ENCODE measurements at regions not wholly inside any gene's neighbourhood (a gene's known extent, or its start where the extent isn't known, plus 50 kb on each side); places are given as distances from the start of the nearest gene placed in this dataset.

DNA sequence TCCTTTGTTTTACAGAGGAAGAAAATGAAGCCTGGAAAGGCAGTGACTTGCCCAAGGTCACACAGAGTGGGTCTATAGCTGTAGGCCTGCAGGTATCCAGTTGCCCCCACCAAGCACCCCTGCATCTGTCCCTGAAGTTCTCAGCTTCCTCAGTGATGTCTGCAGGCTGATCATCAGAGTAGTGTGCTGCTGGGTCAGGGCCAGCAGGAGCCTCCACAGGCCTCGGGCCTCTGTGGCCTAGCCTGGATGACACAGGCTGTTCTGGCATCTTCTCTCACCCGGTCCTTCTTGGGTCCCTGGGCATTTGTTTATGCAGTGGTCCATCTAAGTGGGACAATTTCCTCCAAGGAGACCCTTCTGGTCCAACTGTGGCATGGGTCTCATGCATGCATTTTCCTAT lies 74.8 kb upstream of the E2F8 start:
- no peak overlapping the region for H3K4me3 ChIP-seq (ENCODE audit: low read length)
- H3K27me3 ChIP-seq (ENCODE audit: low read length) = no peaks in the 10 kb centered on the region
- no peaks in the 10 kb centered on the region for H3K36me3 ChIP-seq (ENCODE audit: insufficient read depth, low read length)
- H4K20me1 ChIP-seq (ENCODE audit: insufficient read depth, low read depth, low read length) = no peaks in the 10 kb centered on the region
- no peak overlapping the region for H2AFZ ChIP-seq (ENCODE audit: low read length)
- H3K9ac ChIP-seq (ENCODE audit: low read length) = no peak overlapping the region
- no peaks in the 10 kb centered on the region; the same call in 1 of the 2 replicates for H3K4me1 ChIP-seq (ENCODE audit: low read length)
- no peak overlapping the region for H3K27ac ChIP-seq (ENCODE audit: low read length)
- H3K9me2 ChIP-seq (replicated peaks; ENCODE audit: insufficient read depth, low read length) = no peaks in the 10 kb centered on the region
- H3K9me3 ChIP-seq (ENCODE audit: low read length) = no peaks in the 10 kb centered on the region
- no peak for DNase-seq
- H3K79me2 ChIP-seq (ENCODE audit: low read length) = no peaks in the 10 kb centered on the region
- H3K4me2 ChIP-seq (ENCODE audit: low read depth, low read length, poor library complexity, severe bottlenecking) = no peak overlapping the region

DNA sequence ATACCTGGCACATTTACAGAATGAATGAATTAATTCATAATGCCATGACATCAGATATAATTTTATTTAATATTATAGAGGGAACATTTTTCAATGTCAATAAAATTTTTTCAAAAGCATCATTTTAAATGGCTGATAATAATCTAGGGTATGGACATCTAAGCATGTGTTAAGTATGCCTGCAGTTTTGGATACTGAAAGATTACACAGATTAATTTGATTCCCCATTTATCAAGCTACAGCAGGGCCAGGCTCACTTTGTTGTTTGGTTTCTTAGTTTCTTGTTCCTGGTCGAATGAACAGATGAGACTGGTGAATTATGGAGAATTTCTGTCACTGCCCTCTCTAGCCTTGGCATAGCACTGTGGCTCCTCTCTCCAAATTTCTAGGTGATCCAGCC lies 72.4 kb upstream of the E2F8 start:
- Histone ChIP-seq H3K4me2 (ENCODE audit: low read depth, low read length, poor library complexity, severe bottlenecking) (no peak overlapping the region), H3K9me2 (replicated peaks; ENCODE audit: insufficient read depth, low read length) (no peaks in the 10 kb centered on the region), H3K9me3 (ENCODE audit: low read length) (no peaks in the 10 kb centered on the region), H3K4me1 (ENCODE audit: low read length) (no peaks in the 10 kb centered on the region), H3K36me3 (ENCODE audit: insufficient read depth, low read length) (no peaks in the 10 kb centered on the region), H3K27ac (ENCODE audit: low read length) (no peak overlapping the region), H3K4me3 (ENCODE audit: low read length) (no peak overlapping the region), H3K27me3 (ENCODE audit: low read length) (no peaks in the 10 kb centered on the region), H4K20me1 (ENCODE audit: insufficient read depth, low read depth, low read length) (no peaks in the 10 kb centered on the region), H2AFZ (ENCODE audit: low read length) (no peak overlapping the region), H3K9ac (ENCODE audit: low read length) (no peak overlapping the region), H3K79me2 (ENCODE audit: low read length) (no peaks in the 10 kb centered on the region)
- DNase-seq = no peak

DNA sequence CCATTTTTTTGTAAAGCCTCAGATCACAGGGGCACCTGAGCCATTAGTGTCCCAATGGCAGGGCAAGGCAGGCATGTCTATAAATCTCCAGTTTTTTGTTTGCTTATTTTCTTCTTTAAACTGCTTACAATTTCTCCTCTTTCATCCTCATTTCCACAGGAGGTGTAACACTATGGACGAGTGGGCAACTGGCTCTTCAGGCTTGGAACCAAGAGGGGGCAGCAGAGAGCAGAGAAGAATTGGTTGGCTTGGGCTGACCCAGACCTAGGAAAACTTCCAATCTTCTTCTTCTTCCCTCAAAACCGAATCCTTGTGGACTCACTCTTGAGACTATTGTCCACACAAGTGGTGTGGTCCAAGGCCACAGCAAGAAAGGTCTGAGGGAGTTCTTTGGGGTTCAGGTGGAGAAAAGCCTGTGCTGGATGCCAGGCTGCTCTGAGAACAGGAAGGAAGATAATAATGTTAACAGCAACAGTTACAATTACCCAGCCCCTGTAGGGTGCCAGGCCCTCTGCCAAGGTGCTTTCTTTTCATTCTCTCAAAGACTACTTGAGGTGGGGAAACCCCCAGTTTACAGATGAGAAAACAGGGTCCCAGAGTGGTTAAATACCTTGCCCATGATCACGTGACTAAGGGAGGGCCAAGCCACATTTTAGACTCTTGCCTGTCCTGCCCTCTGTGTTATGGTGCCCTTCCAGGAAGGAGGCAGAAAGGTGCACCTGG lies 70.7 kb upstream of the E2F8 start:
- H3K4me3 ChIP-seq (ENCODE audit: low read length) = no peak overlapping the region
- H4K20me1 ChIP-seq (ENCODE audit: insufficient read depth, low read depth, low read length) = no peaks in the 10 kb centered on the region
- H3K27me3 ChIP-seq (ENCODE audit: low read length) = no peaks in the 10 kb centered on the region
- no peak overlapping the region for H3K4me2 ChIP-seq (ENCODE audit: low read depth, low read length, poor library complexity, severe bottlenecking)
- DNase-seq = peak; percentile 78
- H3K4me1 ChIP-seq (ENCODE audit: low read length) = peaks cover 6% of the 10 kb centered on the region
- H3K27ac ChIP-seq (ENCODE audit: low read length) = no peak overlapping the region
- H2AFZ ChIP-seq (ENCODE audit: low read length) = no peak overlapping the region
- no peaks in the 10 kb centered on the region for H3K36me3 ChIP-seq (ENCODE audit: insufficient read depth, low read length)
- no peaks in the 10 kb centered on the region for H3K79me2 ChIP-seq (ENCODE audit: low read length)
- no peaks in the 10 kb centered on the region for H3K9me2 ChIP-seq (replicated peaks; ENCODE audit: insufficient read depth, low read length)
- no peaks in the 10 kb centered on the region for H3K9me3 ChIP-seq (ENCODE audit: low read length)
- no peak overlapping the region for H3K9ac ChIP-seq (ENCODE audit: low read length)

DNA sequence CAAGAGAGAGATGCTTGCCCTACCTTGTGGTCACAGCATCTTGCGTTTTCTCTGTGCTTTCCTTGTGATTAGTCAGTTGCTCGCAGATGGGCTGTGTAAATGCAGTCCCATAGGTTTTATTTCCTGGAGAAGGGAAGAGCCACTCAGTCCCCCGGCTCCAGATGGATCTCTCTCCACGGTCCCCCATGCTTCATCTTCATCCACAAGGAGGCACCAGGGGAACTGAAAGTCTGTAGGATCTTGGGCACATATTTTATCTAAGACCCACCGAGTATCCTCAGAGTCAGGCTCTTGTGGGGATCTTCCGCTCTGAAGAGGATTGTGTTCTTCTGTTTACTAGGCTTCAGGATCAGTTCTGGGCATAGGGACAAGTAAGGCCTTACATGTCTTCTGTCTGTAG lies 66.8 kb upstream of the E2F8 start:
- Histone ChIP-seq H3K9ac (ENCODE audit: low read length) (no peak overlapping the region), H2AFZ (ENCODE audit: low read length) (no peak overlapping the region), H3K4me2 (ENCODE audit: low read depth, low read length, poor library complexity, severe bottlenecking) (no peak overlapping the region), H3K36me3 (ENCODE audit: insufficient read depth, low read length) (no peaks in the 10 kb centered on the region), H4K20me1 (ENCODE audit: insufficient read depth, low read depth, low read length) (no peaks in the 10 kb centered on the region), H3K79me2 (ENCODE audit: low read length) (no peaks in the 10 kb centered on the region), H3K27me3 (ENCODE audit: low read length) (no peaks in the 10 kb centered on the region), H3K9me2 (replicated peaks; ENCODE audit: insufficient read depth, low read length) (no peaks in the 10 kb centered on the region), H3K4me3 (ENCODE audit: low read length) (no peak overlapping the region), H3K27ac (ENCODE audit: low read length) (no peak overlapping the region), H3K9me3 (ENCODE audit: low read length) (no peaks in the 10 kb centered on the region), H3K4me1 (ENCODE audit: low read length) (peaks cover 6% of the 10 kb centered on the region)
- DNase-seq = no peak

DNA sequence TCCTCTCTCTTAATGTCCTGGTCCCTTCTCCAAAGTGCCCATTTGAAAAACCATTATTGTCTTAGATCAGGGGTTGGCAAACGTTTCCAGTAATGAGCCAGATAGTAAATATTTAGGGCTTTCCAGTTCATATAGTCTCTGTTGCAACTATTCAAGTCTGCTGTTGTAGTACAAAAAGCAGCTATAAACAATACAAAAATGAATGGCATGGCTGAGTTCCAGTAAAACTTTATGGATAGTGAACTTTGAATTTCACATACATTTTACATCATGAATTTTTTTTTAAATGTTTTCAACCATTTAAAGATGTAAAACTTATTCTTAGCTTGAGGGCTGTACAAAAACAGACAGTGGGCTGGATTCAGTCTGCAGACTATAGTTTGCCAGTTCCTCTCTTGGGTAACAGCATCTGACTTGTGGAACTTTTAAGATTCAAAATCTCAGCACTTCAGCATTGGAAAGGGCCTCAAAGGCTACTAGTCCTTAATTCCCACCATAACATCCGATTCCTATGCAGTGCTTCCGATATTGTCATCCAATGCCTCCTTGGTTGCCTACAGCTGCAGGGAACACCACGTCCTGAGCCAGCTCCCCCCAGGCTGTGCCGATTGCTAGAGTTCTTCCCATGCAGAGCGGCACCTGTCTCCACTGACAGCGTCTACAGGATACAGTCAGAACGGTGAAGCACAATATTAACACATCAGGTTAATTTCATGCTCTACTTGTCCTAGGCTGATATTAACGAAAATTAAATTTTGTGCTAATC lies 65.6 kb upstream of the E2F8 start:
- H3K4me3 ChIP-seq (ENCODE audit: low read length) = no peak overlapping the region
- DNase-seq = no peak
- no peak overlapping the region for H3K27ac ChIP-seq (ENCODE audit: low read length)
- H3K9me3 ChIP-seq (ENCODE audit: low read length) = no peaks in the 10 kb centered on the region
- H3K36me3 ChIP-seq (ENCODE audit: insufficient read depth, low read length) = no peaks in the 10 kb centered on the region
- H3K4me2 ChIP-seq (ENCODE audit: low read depth, low read length, poor library complexity, severe bottlenecking) = no peak overlapping the region
- no peaks in the 10 kb centered on the region for H3K9me2 ChIP-seq (replicated peaks; ENCODE audit: insufficient read depth, low read length)
- H3K27me3 ChIP-seq (ENCODE audit: low read length) = no peaks in the 10 kb centered on the region
- H2AFZ ChIP-seq (ENCODE audit: low read length) = no peak overlapping the region
- no peaks in the 10 kb centered on the region for H4K20me1 ChIP-seq (ENCODE audit: insufficient read depth, low read depth, low read length)
- H3K9ac ChIP-seq (ENCODE audit: low read length) = no peak overlapping the region
- H3K4me1 ChIP-seq (ENCODE audit: low read length) = peaks cover 6% of the 10 kb centered on the region
- no peaks in the 10 kb centered on the region for H3K79me2 ChIP-seq (ENCODE audit: low read length)

DNA sequence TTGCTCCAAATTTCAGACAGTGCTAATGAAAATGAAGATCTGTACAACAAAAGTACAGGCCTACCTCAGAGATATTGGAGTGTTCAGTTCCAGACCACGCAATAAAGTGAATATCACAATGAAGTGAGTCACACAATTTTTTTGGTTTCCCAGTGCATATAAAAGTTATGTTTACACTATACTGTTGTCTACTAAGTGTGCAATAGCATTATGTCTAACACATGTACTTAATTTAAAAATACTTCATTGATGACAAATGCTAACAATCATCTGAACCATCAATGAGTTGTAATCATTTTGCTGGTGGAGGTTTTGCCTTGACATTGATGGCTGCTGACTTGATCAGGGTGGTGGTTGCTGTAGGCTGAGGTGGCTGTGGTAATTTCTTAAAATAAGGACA lies 60.6 kb upstream of the E2F8 start:
- Histone ChIP-seq H3K36me3 (ENCODE audit: insufficient read depth, low read length) (no peaks in the 10 kb centered on the region), H3K9ac (ENCODE audit: low read length) (no peak overlapping the region), H3K79me2 (ENCODE audit: low read length) (no peaks in the 10 kb centered on the region), H3K27me3 (ENCODE audit: low read length) (no peaks in the 10 kb centered on the region), H3K9me2 (replicated peaks; ENCODE audit: insufficient read depth, low read length) (no peaks in the 10 kb centered on the region), H2AFZ (ENCODE audit: low read length) (no peak overlapping the region), H3K4me1 (ENCODE audit: low read length) (no peaks in the 10 kb centered on the region), H3K27ac (ENCODE audit: low read length) (no peak overlapping the region), H3K4me3 (ENCODE audit: low read length) (no peak overlapping the region), H3K9me3 (ENCODE audit: low read length) (no peaks in the 10 kb centered on the region), H4K20me1 (ENCODE audit: insufficient read depth, low read depth, low read length) (no peaks in the 10 kb centered on the region), H3K4me2 (ENCODE audit: low read depth, low read length, poor library complexity, severe bottlenecking) (no peak overlapping the region)
- no peak for DNase-seq

DNA sequence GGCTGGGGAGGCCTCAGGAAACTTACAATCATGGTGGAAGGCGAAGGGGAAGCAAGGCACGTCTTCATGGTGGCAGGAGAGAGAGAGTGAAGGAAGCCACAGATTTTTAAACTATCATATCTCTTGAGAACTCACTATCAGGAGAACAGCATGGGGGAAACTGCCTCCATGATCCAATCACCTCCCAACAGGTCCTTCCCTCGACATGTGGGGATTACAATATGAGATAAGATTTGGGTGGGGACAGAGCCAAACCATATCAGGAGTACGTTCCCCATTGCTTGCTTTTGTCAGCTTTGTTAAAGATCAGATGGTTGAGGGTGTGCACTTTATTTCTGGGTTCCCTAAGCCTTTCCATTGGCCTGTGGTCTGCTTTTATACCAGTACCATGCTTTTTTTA lies 53.7 kb upstream of the E2F8 start:
- Histone ChIP-seq H2AFZ (ENCODE audit: low read length) (no peak overlapping the region), H3K27me3 (ENCODE audit: low read length) (no peaks in the 10 kb centered on the region)

DNA sequence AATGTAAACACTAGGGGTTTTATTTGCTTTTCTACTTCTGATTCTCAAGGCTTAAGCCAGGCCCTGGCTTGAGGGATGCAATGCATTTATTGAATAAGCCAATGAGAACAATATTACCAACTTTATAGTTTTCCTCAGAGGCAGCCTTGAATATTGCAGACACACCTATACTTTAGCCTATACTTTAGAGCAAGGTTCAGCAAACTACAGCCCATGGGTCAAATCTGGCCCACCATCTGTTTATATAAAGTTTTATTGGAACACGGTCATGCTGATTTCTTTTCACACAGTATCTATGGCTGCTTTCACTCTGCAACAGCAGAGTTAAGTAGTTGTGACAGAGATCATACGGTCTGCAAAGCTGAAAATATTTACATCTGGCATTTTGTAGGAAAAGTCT lies 50.3 kb upstream of the E2F8 start:
- Histone ChIP-seq H3K27me3 (ENCODE audit: low read length) (no peaks in the 10 kb centered on the region), H3K4me3 (ENCODE audit: low read length) (no peak overlapping the region), H3K4me2 (ENCODE audit: low read depth, low read length, poor library complexity, severe bottlenecking) (no peak overlapping the region), H3K9me3 (ENCODE audit: low read length) (no peaks in the 10 kb centered on the region), H3K9ac (ENCODE audit: low read length) (no peak overlapping the region), H3K27ac (ENCODE audit: low read length) (no peak overlapping the region), H3K79me2 (ENCODE audit: low read length) (no peaks in the 10 kb centered on the region), H3K9me2 (replicated peaks; ENCODE audit: insufficient read depth, low read length) (no peaks in the 10 kb centered on the region), H4K20me1 (ENCODE audit: insufficient read depth, low read depth, low read length) (no peaks in the 10 kb centered on the region), H2AFZ (ENCODE audit: low read length) (no peak overlapping the region), H3K36me3 (ENCODE audit: insufficient read depth, low read length) (no peaks in the 10 kb centered on the region), H3K4me1 (ENCODE audit: low read length) (no peaks in the 10 kb centered on the region)
- DNase-seq = no peak

More for the DNA sequence above, 53.7 kb upstream of the E2F8 start:
- H3K27ac ChIP-seq (ENCODE audit: low read length) = no peak overlapping the region
- H3K9ac ChIP-seq (ENCODE audit: low read length) = no peak overlapping the region
- H4K20me1 ChIP-seq (ENCODE audit: insufficient read depth, low read depth, low read length) = no peaks in the 10 kb centered on the region
- H3K4me2 ChIP-seq (ENCODE audit: low read depth, low read length, poor library complexity, severe bottlenecking) = no peak overlapping the region
- no peaks in the 10 kb centered on the region for H3K9me2 ChIP-seq (replicated peaks; ENCODE audit: insufficient read depth, low read length)
- no peaks in the 10 kb centered on the region for H3K9me3 ChIP-seq (ENCODE audit: low read length)
- no peak for DNase-seq
- H3K4me3 ChIP-seq (ENCODE audit: low read length) = no peak overlapping the region
- no peaks in the 10 kb centered on the region for H3K79me2 ChIP-seq (ENCODE audit: low read length)
- no peaks in the 10 kb centered on the region for H3K4me1 ChIP-seq (ENCODE audit: low read length)
- H3K36me3 ChIP-seq (ENCODE audit: insufficient read depth, low read length) = no peaks in the 10 kb centered on the region
